Hepatocyte (in vitro differentiated cells): ENCODE measurements at regions not wholly inside any gene's neighbourhood (a gene's known extent, or its start where the extent isn't known, plus 50 kb on each side); places are given as distances from the start of the nearest gene placed in this dataset.

ENCODE experiments used
- DNase-seq: peaks from one replicate; pipeline ENCODE4 v3.0.0-alpha.2; 2016; ENCODE audit warnings: low spot score
- H2AFZ ChIP-seq: fragments of 200-600 bp; sonication (generic); 2 replicates; pipeline ENCODE4 v1.6.0; 2016; ENCODE audit warnings: antibody characterized with exemption, mild to moderate bottlenecking
- H3K27ac ChIP-seq: fragments of 200-600 bp; sonication (generic); 2 replicates; pipeline ENCODE4 v1.5.1; 2016; ENCODE audit warnings: mild to moderate bottlenecking
- H3K27me3 ChIP-seq: fragments of 200-600 bp; sonication (generic); 2 replicates; pipeline ENCODE4 v1.6.1; 2016
- H3K36me3 ChIP-seq: fragments of 200-600 bp; sonication (generic); replicated peaks from 2 replicates; pipeline ENCODE4 v1.5.1; 2016; ENCODE audit warnings: low read depth; ENCODE audit not compliant: insufficient read depth
- H3K4me1 ChIP-seq: fragments of 200-600 bp; sonication (generic); 2 replicates; pipeline ENCODE4 v1.5.1; 2016; ENCODE audit warnings: mild to moderate bottlenecking, moderate library complexity; ENCODE audit not compliant: insufficient read depth
- H3K4me2 ChIP-seq: fragments of 200-600 bp; sonication (generic); 2 replicates; pipeline ENCODE4 v1.6.0; 2016
- H3K4me3 ChIP-seq: fragments of 200-600 bp; sonication (generic); 2 replicates; pipeline ENCODE4 v1.5.1; 2016; ENCODE audit warnings: mild to moderate bottlenecking
- H3K79me2 ChIP-seq: fragments of 200-600 bp; sonication (generic); 2 replicates; pipeline ENCODE4 v1.6.0; 2017; ENCODE audit warnings: mild to moderate bottlenecking
- H3K9me2 ChIP-seq: fragments of 200-600 bp; sonication (generic); replicated peaks from 2 replicates; pipeline ENCODE4 v1.6.0; 2017; ENCODE audit warnings: mild to moderate bottlenecking; ENCODE audit not compliant: insufficient read depth
- H3K9me3 ChIP-seq: fragments of 200-600 bp; sonication (generic); 2 replicates; pipeline ENCODE4 v1.5.1; 2016; ENCODE audit warnings: low read depth, mild to moderate bottlenecking
- H4K20me1 ChIP-seq: fragments of 200-600 bp; sonication (generic); 2 replicates; pipeline ENCODE4 v1.6.0; 2016; ENCODE audit warnings: mild to moderate bottlenecking; ENCODE audit not compliant: insufficient read depth, poor library complexity, severe bottlenecking
- CTCF ChIP-seq: fragments of 200-600 bp; sonication (generic); IDR thresholded peaks from 2 replicates; pipeline ENCODE4 v1.5.1; 2016; ENCODE audit warnings: antibody characterized with exemption, mild to moderate bottlenecking; ENCODE audit not compliant: poor library complexity
- EZH2 ChIP-seq: fragments of 200-600 bp; sonication (generic); IDR thresholded peaks from 2 replicates; pipeline ENCODE4 v1.6.1; 2016; ENCODE audit warnings: antibody characterized with exemption, mild to moderate bottlenecking, borderline replicate concordance
- EZH2phosphoT487 ChIP-seq: fragments of 200-600 bp; sonication (generic); IDR thresholded peaks from one replicate; pipeline ENCODE4 v1.6.1; 2018; ENCODE audit warnings: antibody characterized with exemption, mild to moderate bottlenecking, low read depth, moderate library complexity; ENCODE audit not compliant: unreplicated experiment, severe bottlenecking
- WGBS: methylation state at CpG from one replicate; pipeline ENCODE4 v1.1.6; 2016; ENCODE audit warnings: low lambda C conversion rate; ENCODE audit errors: missing lambda C conversion rate; 5-methylcytosine and 5-hydroxymethylcytosine counted together

- no peaks in the 10 kb centered on the region for H3K27me3 ChIP-seq
- H3K36me3 ChIP-seq: no peaks in the 10 kb centered on the region
- no peaks in the 10 kb centered on the region for H3K9me2 ChIP-seq
- H3K4me3 ChIP-seq: no peak overlapping the region
- no peaks in the 10 kb centered on the region for H3K79me2 ChIP-seq
- H3K9me3 ChIP-seq: no peaks in the 10 kb centered on the region
- peak overlapping the region; percentile 37 for H3K4me2 ChIP-seq
- H2AFZ ChIP-seq: no peak overlapping the region
- peak overlapping the region; percentile 70 for H3K27ac ChIP-seq
- WGBS: 25% methylated on average over 3 of the region's 3 CpGs
- no peaks in the 10 kb centered on the region for H4K20me1 ChIP-seq
- peaks cover 36% of the 10 kb centered on the region for H3K4me1 ChIP-seq
- TF ChIP-seq EZH2phosphoT487 (no peak), EZH2 (no peak), CTCF (peak; percentile 38)
- peak; percentile 34 for DNase-seq
These were observed 458.9 kb downstream of the LMO4 start for GRCh38 chr1:87787551-87787950.

GRCh38 chr1:87790756-87791155 is 462.1 kb downstream of the LMO4 start:
- Histone ChIP-seq H3K4me3 (no peak overlapping the region), H3K79me2 (no peaks in the 10 kb centered on the region), H3K36me3 (no peaks in the 10 kb centered on the region), H4K20me1 (no peaks in the 10 kb centered on the region), H3K4me2 (no peak overlapping the region), H3K27me3 (no peaks in the 10 kb centered on the region), H3K9me2 (no peaks in the 10 kb centered on the region), H2AFZ (no peak overlapping the region), H3K9me3 (no peaks in the 10 kb centered on the region), H3K27ac (no peak overlapping the region), H3K4me1 (peaks cover 45% of the 10 kb centered on the region)
- TF ChIP-seq EZH2 (no peak), EZH2phosphoT487 (no peak), CTCF (no peak)
- no peak for DNase-seq
- WGBS: 83% methylated on average over 2 of the region's 2 CpGs

- Histone ChIP-seq H3K27me3 (no peaks in the 10 kb centered on the region), H3K4me2 (no peak overlapping the region), H3K9me3 (no peaks in the 10 kb centered on the region), H4K20me1 (no peaks in the 10 kb centered on the region), H3K36me3 (no peaks in the 10 kb centered on the region), H3K79me2 (no peaks in the 10 kb centered on the region), H3K27ac (no peak overlapping the region), H3K4me3 (no peak overlapping the region), H3K9me2 (no peaks in the 10 kb centered on the region), H2AFZ (no peak overlapping the region), H3K4me1 (peaks cover 44% of the 10 kb centered on the region)
- TF ChIP-seq EZH2phosphoT487 (no peak), CTCF (no peak), EZH2 (no peak)
- DNase-seq: no peak
- 91% methylated on average over 3 of the region's 3 CpGs for WGBS
These were observed 463.5 kb downstream of the LMO4 start for GRCh38 chr1:87791931-87792740.
